ENCODE measurements at regions not wholly inside any gene's neighbourhood (a gene's known extent, or its start where the extent isn't known, plus 50 kb on each side); places are given as distances from the start of the nearest gene placed in this dataset.

DNA sequence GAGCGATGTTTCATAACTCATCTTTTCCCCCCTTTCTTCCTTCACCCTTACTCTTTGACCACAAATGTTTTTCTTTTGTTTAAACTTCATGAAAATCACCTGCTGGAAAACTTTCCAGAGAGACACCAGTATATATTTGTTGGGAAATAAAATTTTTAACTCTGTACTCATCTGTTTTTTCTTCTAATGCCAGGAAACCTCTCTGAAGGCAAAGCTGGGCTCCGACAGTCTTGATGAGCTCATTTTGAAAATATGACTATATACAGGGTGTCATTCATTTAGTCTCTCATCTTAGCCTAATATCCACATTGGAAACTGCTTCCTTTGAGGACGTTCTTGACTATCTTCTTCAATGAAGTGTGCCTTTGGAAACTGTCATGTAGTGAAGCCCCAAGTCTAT, 339.6 kb upstream of the ROBO2 start:
- TF ChIP-seq, protein P1, sequence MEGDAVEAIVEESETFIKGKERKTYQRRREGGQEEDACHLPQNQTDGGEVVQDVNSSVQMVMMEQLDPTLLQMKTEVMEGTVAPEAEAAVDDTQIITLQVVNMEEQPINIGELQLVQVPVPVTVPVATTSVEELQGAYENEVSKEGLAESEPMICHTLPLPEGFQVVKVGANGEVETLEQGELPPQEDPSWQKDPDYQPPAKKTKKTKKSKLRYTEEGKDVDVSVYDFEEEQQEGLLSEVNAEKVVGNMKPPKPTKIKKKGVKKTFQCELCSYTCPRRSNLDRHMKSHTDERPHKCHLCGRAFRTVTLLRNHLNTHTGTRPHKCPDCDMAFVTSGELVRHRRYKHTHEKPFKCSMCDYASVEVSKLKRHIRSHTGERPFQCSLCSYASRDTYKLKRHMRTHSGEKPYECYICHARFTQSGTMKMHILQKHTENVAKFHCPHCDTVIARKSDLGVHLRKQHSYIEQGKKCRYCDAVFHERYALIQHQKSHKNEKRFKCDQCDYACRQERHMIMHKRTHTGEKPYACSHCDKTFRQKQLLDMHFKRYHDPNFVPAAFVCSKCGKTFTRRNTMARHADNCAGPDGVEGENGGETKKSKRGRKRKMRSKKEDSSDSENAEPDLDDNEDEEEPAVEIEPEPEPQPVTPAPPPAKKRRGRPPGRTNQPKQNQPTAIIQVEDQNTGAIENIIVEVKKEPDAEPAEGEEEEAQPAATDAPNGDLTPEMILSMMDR (IDR thresholded peaks at IDR 0.05 in 4 of 5, conservative IDR thresholded peaks at IDR 0.05 in 1 of 5), result no peak
- no peak for TF ChIP-seq POLR2A (IDR thresholded peaks at IDR 0.05)
